ENCODE measurements at regions not wholly inside any gene's neighbourhood (a gene's known extent, or its start where the extent isn't known, plus 50 kb on each side); places are given as distances from the start of the nearest gene placed in this dataset.

GRCh38 chr13:34207872-34208271, 389.9 kb downstream of the RFC3 start:
- TF ChIP-seq GATA2 (IDR thresholded peaks at IDR 0.05; ENCODE audit: low read depth, low read length) (no peak), GATA3 (IDR thresholded peaks at IDR 0.05; ENCODE audit: low read depth, low read length) (no peak)

Measured in SH-SY5Y (cell line).